Osteoblast (primary cell): ENCODE measurements at regions not wholly inside any gene's neighbourhood (a gene's known extent, or its start where the extent isn't known, plus 50 kb on each side); places are given as distances from the start of the nearest gene placed in this dataset.

ENCODE experiments used
- DNase-seq: peaks from one replicate; pipeline ENCODE4 v3.0.0; 2011; ENCODE audit warnings: low spot score, mixed read lengths; ENCODE audit not compliant: insufficient read length; ENCODE audit errors: missing footprints
- H2AFZ ChIP-seq: 2 replicates; pipeline ENCODE4 v1.6.0; 2011; ENCODE audit warnings: mild to moderate bottlenecking, low read length
- H3K27ac ChIP-seq: 2 replicates; pipeline ENCODE4 v1.5.1; 2011; ENCODE audit warnings: mild to moderate bottlenecking, low read depth, low read length, moderate library complexity
- H3K27me3 ChIP-seq: 2 replicates; pipeline ENCODE4 v1.6.0; 2012; ENCODE audit warnings: mild to moderate bottlenecking, control low read depth, inconsistent platforms, low read length, moderate library complexity; ENCODE audit not compliant: insufficient read depth
- H3K36me3 ChIP-seq: 2 replicates; pipeline ENCODE4 v1.5.1; 2011; ENCODE audit warnings: mild to moderate bottlenecking, low read length, control low read depth, moderate library complexity; ENCODE audit not compliant: insufficient read depth
- H3K4me1 ChIP-seq: 2 replicates; pipeline ENCODE4 v1.5.1; 2011; ENCODE audit warnings: mild to moderate bottlenecking, low read length, control low read depth, moderate library complexity; ENCODE audit not compliant: insufficient read depth
- H3K4me2 ChIP-seq: 2 replicates; pipeline ENCODE4 v1.6.0; 2011; ENCODE audit warnings: mild to moderate bottlenecking, low read length; ENCODE audit not compliant: insufficient read depth
- H3K4me3 ChIP-seq: fragments of 200-600 bp; sonication (generic); 3 replicates; pipeline ENCODE4 v1.5.1; 2012; ENCODE audit warnings: mild to moderate bottlenecking, low read length, inconsistent platforms; ENCODE audit not compliant: insufficient read depth
- H3K79me2 ChIP-seq: 2 replicates; pipeline ENCODE4 v1.6.0; 2012; ENCODE audit warnings: mild to moderate bottlenecking, low read length, control low read depth, inconsistent platforms; ENCODE audit not compliant: insufficient read depth
- H3K9me3 ChIP-seq: 2 replicates; pipeline ENCODE4 v1.5.1; 2011; ENCODE audit warnings: low read depth, low read length, control low read depth
- H4K20me1 ChIP-seq: 2 replicates; pipeline ENCODE4 v1.6.0; 2012; ENCODE audit warnings: mild to moderate bottlenecking, low read length, control low read depth; ENCODE audit not compliant: insufficient read depth
- CTCF ChIP-seq: IDR thresholded peaks from 2 replicates; pipeline ENCODE4 v1.5.1; 2011; ENCODE audit warnings: mild to moderate bottlenecking, low read depth, low read length, moderate library complexity; ENCODE audit errors: extremely low read depth

- Histone ChIP-seq H3K27ac (no peak overlapping the region), H2AFZ (no peak overlapping the region), H3K4me1 (no peaks in the 10 kb centered on the region), H3K79me2 (no peaks in the 10 kb centered on the region), H3K9me3 (no peaks in the 10 kb centered on the region), H3K4me2 (no peak overlapping the region), H3K36me3 (no peaks in the 10 kb centered on the region), H3K27me3 (no peaks in the 10 kb centered on the region), H4K20me1 (no peaks in the 10 kb centered on the region), H3K4me3 (no peak overlapping the region)
- no peak for TF ChIP-seq CTCF
- no peak for DNase-seq
These were observed 561.1 kb upstream of the SMIM31 start for GRCh38 chr4:164192844-164193243.

- Histone ChIP-seq H4K20me1 (no peaks in the 10 kb centered on the region), H3K4me3 (no peak overlapping the region), H3K36me3 (no peaks in the 10 kb centered on the region), H3K9me3 (no peaks in the 10 kb centered on the region), H3K4me2 (no peak overlapping the region), H3K79me2 (no peaks in the 10 kb centered on the region), H3K27ac (no peak overlapping the region), H3K27me3 (no peaks in the 10 kb centered on the region), H3K4me1 (no peaks in the 10 kb centered on the region), H2AFZ (no peak overlapping the region)
- no peak for TF ChIP-seq CTCF
- DNase-seq: no peak
These were observed 560.3 kb upstream of the SMIM31 start for GRCh38 chr4:164193676-164194075.

GRCh38 chr4:164197556-164197955 lies 556.4 kb upstream of the SMIM31 start:
- DNase-seq: no peak
- no peaks in the 10 kb centered on the region for H3K4me1 ChIP-seq
- H3K36me3 ChIP-seq: no peaks in the 10 kb centered on the region
- no peaks in the 10 kb centered on the region for H3K9me3 ChIP-seq
- no peaks in the 10 kb centered on the region for H4K20me1 ChIP-seq
- H3K27ac ChIP-seq: no peak overlapping the region
- no peaks in the 10 kb centered on the region for H3K79me2 ChIP-seq
- TF ChIP-seq CTCF: no peak
- no peak overlapping the region for H2AFZ ChIP-seq
- no peaks in the 10 kb centered on the region for H3K27me3 ChIP-seq
- H3K4me3 ChIP-seq: no peak overlapping the region
- no peak overlapping the region for H3K4me2 ChIP-seq

GRCh38 chr4:164203476-164203875 lies 550.5 kb upstream of the SMIM31 start:
- no peaks in the 10 kb centered on the region for H3K79me2 ChIP-seq
- H2AFZ ChIP-seq: peak overlapping the region; percentile 36
- H3K4me3 ChIP-seq: no peak overlapping the region
- TF ChIP-seq CTCF: no peak
- peak overlapping the region; percentile 60 for H3K27ac ChIP-seq
- no peak overlapping the region for H3K4me2 ChIP-seq
- H4K20me1 ChIP-seq: no peaks in the 10 kb centered on the region
- no peaks in the 10 kb centered on the region for H3K9me3 ChIP-seq
- no peaks in the 10 kb centered on the region for H3K36me3 ChIP-seq
- no peaks in the 10 kb centered on the region for H3K27me3 ChIP-seq
- H3K4me1 ChIP-seq: peaks cover 5% of the 10 kb centered on the region
- no peak for DNase-seq
